ENCODE measurements at regions not wholly inside any gene's neighbourhood (a gene's known extent, or its start where the extent isn't known, plus 50 kb on each side); places are given as distances from the start of the nearest gene placed in this dataset.

GRCh38 chr12:98136544-98136943, 378.8 kb upstream of the TMPO start:
- intact Hi-C loops (cut with micrococcal nuclease), result no loop called here

GRCh38 chr12:98137278-98137677, 378.1 kb upstream of the TMPO start:
- intact Hi-C loops (cut with micrococcal nuclease), result no loop called here

GRCh38 chr12:98144953-98145352, 370.4 kb upstream of the TMPO start:
- intact Hi-C loops (cut with micrococcal nuclease), result no loop called here

- intact Hi-C loops (cut with micrococcal nuclease), result no loop called here
Observed at GRCh38 chr12:98146043-98146442, 369.3 kb upstream of the TMPO start.

GRCh38 chr12:98146487-98146886, 368.9 kb upstream of the TMPO start:
- intact Hi-C loops (cut with micrococcal nuclease), result no loop called here

- intact Hi-C loops (cut with micrococcal nuclease), result no loop called here
Observed at GRCh38 chr12:98149270-98149669, 366.1 kb upstream of the TMPO start.

GRCh38 chr12:98149691-98150210, 365.6 kb upstream of the TMPO start:
- intact Hi-C loops (cut with micrococcal nuclease), result no loop called here

GRCh38 chr12:98151105-98151590, 364.2 kb upstream of the TMPO start:
- intact Hi-C loops (cut with micrococcal nuclease), result no loop called here

- intact Hi-C loops (cut with micrococcal nuclease), result no loop called here
Observed at GRCh38 chr12:98151984-98152383, 363.4 kb upstream of the TMPO start.

GRCh38 chr12:98154850-98155249, 360.5 kb upstream of the TMPO start:
- intact Hi-C loops (cut with micrococcal nuclease), result no loop called here

- intact Hi-C loops (cut with micrococcal nuclease), result no loop called here
Observed at GRCh38 chr12:98156697-98157096, 358.7 kb upstream of the TMPO start.

GRCh38 chr12:98162906-98163678, 352.3 kb upstream of the TMPO start:
- intact Hi-C loops (cut with micrococcal nuclease), result no loop called here

GRCh38 chr12:98172304-98172703, 343.1 kb upstream of the TMPO start:
- intact Hi-C loops (cut with micrococcal nuclease), result no loop called here

GRCh38 chr12:98172801-98173200, 342.6 kb upstream of the TMPO start:
- intact Hi-C loops (cut with micrococcal nuclease), result no loop called here

- intact Hi-C loops (cut with micrococcal nuclease), result no loop called here
Observed at GRCh38 chr12:98173773-98174427, 341.5 kb upstream of the TMPO start.

- intact Hi-C loops (cut with micrococcal nuclease), result no loop called here
Observed at GRCh38 chr12:98174428-98174809, 341.0 kb upstream of the TMPO start.

- intact Hi-C loops (cut with micrococcal nuclease), result no loop called here
Observed at GRCh38 chr12:98178126-98178525, 337.3 kb upstream of the TMPO start.

- intact Hi-C loops (cut with micrococcal nuclease), result no loop called here
Observed at GRCh38 chr12:98179151-98179550, 336.2 kb upstream of the TMPO start.

- intact Hi-C loops (cut with micrococcal nuclease), result no loop called here
Observed at GRCh38 chr12:98180603-98181002, 334.8 kb upstream of the TMPO start.

- intact Hi-C loops (cut with micrococcal nuclease), result no loop called here
Observed at GRCh38 chr12:98182821-98183220, 332.6 kb upstream of the TMPO start.

- intact Hi-C loops (cut with micrococcal nuclease), result no loop called here
Observed at GRCh38 chr12:98185606-98186005, 329.8 kb upstream of the TMPO start.

- intact Hi-C loops (cut with micrococcal nuclease), result no loop called here
Observed at GRCh38 chr12:98188650-98189077, 326.7 kb upstream of the TMPO start.

- intact Hi-C loops (cut with micrococcal nuclease), result no loop called here
Observed at GRCh38 chr12:98194591-98194990, 320.8 kb upstream of the TMPO start.
